H54 (cell line): ENCODE measurements at regions not wholly inside any gene's neighbourhood (a gene's known extent, or its start where the extent isn't known, plus 50 kb on each side); places are given as distances from the start of the nearest gene placed in this dataset.

Experiments
- DNase-seq: peaks from one replicate; pipeline ENCODE4 v3.0.0; 2011; ENCODE audit warnings: low spot score, mixed read lengths; ENCODE audit not compliant: insufficient read length
- FAIRE-seq: peaks from 3 replicates; lab custom pipeline; 2011; peaks lifted over from hg19 to GRCh38; lab: Jason Lieb, UNC
- POLR2A ChIP-seq: IDR thresholded peaks from 2 replicates; pipeline ENCODE4 v1.6.1; 2011; ENCODE audit warnings: low read depth, mild to moderate bottlenecking, low read length

DNA sequence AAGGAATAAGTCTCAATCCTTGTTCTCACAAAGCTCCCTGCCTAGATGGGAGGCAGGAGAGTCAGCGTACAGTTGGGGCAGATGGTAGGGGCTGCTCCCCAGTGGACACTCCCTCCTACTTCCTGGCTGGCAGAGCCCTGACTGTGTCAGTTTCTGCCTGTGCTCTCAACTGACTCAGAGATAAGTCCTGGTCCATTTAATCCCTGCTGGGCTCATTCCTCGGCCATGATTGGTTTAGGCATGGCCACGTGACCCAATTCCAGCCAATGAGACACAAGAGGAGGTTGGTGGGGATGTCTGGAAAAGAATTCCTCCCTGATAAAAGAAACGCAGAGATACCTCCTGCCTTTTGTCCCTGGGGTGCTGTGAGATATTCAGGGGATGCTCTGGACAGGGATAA lies 118.1 kb upstream of the SLC6A11 start:
- DNase-seq (no peak), FAIRE-seq (no peak)
- TF ChIP-seq POLR2A: no peak

DNA sequence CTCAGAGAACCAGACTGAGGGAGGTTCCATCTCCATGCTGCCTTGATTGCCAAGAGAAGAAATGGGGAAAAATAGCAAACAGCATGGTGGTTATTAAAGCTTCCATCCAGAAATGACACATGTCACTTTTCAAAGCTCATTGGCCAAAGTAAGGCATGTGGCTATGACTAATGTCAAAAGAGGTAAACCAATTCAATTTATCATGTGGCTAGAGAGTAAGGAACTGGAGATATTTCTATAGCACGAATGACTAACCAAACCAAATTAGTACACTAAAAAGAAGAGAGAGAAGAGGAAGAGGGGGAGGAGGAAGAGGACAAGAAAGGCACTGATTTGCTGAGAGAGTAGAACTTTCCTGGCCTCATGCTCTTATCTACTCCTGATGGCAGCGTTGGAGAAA lies 115.2 kb upstream of the SLC6A11 start:
- DNase-seq (no peak), FAIRE-seq (no peak)
- TF ChIP-seq POLR2A: no peak

DNA sequence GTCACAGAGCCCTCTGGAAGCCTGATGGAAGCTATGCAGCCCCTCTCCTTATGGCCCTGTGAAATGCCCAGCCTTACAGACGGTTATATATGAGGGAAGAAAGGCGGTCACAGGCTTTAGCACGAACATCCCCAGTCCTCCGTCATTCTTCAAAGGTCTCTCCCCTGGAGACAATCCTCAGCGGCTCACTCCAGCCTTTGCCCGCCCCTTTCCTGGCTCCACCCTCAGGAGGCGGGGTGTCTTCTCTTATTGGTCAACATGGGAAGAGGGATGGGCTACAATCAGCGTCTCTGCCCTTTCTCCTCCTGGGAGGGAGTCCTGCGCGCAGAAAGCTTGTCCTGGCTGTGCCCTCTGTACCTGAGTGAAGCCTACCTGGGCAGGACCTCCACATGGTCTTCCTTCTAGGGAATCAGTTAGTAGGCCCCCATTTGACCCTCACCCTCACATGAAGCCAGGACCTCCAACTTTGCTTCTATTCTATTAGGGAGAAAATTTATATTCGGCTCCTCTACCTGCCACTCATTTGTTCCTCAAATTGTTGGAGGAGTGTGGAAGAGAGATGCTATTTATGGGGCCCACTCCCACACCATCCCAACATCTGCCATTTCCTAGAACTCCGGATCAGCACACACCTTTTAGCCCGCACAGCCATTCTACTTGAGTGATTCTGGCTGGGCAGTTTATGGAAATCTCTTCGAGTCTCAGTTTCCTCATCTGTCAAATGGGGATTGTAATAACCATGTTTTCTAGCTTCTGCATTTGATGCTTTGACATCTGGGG lies 112.9 kb upstream of the SLC6A11 start:
- TF ChIP-seq POLR2A: no peak
- DNase-seq (no peak), FAIRE-seq (no peak)

DNA sequence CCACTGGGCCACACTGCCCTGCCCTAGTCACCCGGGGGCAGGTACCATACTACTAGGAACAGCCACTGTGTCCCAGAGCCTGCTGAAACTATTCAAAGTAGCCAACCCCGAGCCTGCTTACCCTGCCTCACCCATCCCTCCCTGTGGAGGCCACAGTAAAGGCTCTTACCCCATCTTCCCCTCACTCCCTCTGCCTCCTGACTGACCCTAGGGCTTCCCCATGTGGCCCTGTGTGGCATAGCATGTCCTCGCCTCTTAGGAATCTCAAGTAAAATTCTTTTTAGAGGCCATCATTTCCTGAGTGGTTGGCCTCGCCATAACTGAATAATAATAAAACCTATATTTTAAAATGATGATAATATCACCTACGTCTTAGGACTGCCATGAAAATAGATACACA lies 112.2 kb upstream of the SLC6A11 start:
- FAIRE-seq: no peak
- no peak for TF ChIP-seq POLR2A
- DNase-seq: peak; percentile 67

DNA sequence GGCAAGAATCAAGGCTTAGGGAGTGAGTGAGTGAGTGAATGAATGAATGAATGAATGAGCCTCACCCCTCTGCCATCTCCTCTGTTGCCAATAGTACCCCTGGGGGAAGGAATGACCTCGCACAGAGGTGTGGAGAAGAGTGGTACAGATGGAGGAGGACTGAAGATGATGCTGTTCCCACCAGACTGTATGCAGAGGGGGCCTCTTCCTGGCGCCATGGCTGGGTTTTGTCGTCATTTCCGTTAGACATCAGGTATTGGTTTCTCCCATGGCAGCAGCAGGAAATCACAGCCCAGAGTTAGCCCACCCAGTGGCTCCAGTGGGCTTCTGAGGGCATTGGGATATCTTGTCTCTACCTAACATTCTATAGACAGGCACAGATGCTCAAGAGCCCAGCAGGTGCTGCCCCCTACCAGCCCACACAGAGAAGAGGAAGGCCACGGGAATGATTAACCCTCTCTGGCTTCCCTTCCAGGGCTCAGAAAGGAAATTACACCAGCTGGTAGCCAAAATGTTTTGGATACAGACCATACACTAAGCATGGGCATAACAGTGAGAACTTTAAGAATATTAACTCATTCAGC lies 109.8 kb upstream of the SLC6A11 start:
- no peak for DNase-seq
- FAIRE-seq: no peak
- no peak for TF ChIP-seq POLR2A

DNA sequence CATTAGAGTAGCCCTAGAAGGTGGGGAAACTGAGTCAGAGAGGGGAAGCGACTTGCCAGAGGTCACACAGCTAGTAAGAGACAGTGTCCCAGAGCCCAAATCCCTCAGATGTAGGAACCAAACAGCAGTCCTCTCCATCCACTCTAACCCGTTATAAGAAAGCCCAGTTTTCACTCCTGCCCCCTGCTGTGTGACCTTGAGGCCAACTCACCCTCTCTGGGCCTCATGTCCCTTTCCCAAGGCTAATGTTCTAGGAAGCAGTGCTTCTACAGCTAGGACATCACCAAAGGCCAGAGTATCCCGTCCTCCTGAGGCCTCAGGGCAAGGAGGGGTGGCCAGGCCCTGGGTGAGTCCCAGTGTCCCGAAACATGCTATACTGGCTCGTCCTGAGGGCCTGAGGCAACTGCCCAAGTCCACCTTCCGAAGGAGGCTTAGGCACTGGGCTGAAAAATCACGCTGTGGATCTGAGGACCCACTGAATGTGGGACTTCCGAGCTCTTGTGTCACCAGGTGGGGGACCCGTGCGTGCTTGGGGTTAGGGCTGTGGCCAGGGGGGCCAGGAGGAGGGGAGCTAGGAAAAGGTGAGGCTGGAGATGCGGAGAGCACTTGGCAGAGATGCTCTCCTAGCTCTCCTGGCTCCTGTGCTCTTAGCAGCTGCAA lies 109.2 kb upstream of the SLC6A11 start:
- no peak for FAIRE-seq
- TF ChIP-seq POLR2A: no peak
- DNase-seq: no peak

DNA sequence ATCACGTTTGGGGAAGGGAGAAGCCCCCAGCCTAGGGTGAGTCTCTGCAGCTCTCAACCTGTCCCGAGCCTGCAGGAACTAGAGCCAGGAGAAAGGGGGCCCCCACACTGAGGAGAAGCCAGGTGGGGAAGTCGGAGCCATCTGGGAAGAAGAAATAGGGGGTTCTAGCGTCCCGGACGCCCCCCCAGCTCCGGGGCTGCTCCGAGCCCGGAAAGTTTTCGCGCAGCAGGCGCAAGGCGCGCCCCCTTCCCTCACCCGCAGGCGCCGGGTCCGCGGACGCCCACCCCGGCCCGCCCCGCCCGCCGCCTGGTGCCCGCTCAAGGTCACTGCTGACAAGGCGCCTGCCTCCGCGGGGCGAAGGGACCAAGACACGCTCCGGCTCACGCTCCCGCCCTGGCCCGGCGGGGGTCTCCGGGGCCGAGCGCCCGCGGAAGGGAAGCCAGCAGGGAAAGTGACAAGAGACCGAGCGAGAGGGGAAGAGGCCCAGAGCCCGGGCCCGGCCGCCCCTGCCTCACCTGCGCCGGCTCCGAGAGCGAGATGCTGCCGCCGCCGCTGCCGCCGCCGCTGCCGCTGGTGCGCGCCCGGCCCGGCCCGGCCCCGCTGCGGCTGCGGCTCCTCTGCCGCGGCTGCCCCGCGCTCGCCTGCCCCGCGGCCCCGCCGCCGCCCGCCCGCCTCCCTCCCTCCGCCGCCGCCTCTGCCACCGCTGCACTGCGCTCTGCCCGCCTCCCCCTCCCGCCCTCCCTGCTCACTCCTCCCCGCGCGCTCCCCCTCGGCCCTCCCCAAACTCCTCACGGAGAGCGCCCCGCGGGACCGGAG lies 108.4 kb upstream of the SLC6A11 start:
- DNase-seq (no peak), FAIRE-seq (no peak)
- no peak for TF ChIP-seq POLR2A

DNA sequence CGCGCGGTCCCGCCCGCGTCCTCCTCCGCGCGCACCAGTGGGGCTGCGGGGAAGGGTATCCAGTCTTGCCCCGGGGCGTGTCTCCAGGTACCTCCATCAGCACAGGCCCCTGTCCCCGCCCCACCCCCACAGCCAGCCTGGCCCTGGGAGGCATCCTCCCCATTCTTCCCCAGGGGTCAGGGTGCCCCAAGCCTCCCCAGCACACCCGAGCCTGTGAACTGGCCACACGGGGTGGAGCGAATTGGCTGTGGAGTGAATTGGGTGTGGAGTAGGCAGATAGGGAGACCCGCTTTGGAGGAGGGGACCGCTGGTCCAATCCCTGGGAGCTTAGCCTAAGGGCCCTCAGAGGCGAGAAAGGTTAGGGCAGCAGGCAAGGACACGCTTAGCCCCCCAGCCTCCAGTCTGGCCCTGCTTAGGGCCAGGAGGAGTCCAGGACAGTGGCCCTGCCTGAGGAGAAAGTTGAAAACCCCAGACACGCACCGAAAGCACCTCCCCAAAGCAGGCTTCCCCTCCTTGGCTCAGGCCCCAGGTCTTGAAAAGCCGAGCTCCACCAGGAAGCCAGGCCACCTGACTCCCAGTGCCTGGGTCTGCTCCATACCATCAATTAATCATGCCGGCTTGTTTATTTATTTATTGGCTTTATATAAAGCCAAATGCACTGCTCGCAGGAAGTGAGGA lies 107.7 kb upstream of the SLC6A11 start:
- FAIRE-seq: no peak
- no peak for TF ChIP-seq POLR2A
- DNase-seq: no peak

DNA sequence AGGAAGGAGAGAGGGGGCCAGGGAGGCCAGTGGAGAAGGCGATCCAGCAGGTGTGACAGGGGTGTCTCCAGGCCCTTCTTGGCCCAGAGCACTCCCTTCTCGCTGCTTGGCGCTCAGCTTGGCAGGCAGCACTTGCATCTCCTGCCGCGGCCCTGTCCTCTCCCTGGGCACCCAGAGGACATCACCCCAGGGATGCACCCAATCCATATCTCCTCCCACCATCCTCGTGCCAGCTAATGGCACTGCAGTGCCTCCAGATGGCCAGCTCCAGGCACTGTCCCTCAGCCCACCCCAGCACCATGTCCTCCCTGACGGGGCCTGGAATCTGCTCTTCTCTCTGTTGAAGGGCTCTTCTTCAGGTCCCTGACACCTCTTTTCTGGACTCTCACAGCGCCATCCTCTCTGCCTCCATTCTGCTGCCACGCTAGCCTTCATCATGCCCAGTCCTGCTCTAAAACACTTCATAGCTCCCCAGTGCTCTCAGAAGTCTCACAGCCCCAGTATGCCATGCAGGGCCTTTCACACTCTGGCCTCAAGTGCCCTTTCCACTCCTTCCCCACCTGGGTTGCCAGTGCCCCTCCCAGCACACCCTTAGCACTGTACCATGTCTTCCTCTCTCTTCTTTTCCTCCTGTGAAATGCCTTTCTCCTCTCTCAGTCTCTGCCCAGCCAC lies 106.8 kb upstream of the SLC6A11 start:
- DNase-seq: no peak
- TF ChIP-seq POLR2A: no peak
- FAIRE-seq: no peak

DNA sequence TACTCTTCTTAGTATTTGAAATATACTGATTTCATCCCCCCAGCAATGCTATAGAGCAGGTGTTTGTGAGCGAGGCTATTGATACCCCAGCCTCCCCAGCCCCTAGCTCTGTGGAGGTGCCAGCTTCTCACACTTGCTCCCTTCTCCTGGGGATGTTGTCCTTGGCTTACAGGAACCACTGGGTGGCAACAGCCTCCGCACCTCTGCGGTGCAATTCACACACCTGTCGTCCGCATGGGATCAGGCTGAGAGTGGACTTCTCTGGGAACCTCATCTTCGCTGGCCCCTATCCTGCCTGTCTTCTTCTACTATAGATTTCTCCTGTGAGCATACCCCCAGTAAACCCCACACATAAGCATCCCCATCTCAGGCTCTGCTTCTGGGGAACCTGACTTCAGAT lies 103.9 kb upstream of the SLC6A11 start:
- no peak for FAIRE-seq
- no peak for TF ChIP-seq POLR2A
- DNase-seq: no peak

DNA sequence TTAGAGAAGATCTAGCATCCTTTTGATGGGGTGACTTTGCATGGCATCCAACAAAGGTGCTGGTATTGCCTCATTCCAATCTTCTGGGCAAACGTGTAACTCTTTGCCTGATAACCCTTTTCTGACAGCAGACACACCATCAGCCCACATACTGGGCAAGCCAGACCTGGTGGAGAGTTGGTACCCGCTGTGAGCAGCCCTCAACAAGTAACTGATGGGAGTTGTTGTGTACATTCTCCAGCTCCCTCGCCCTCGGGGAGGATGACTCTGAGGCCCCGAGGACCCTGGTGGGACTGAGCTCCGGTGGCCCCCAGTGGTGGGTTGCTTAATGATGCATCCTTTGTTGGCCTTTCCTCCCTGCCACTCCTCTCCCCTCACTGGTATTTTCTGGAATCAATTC lies 102.4 kb upstream of the SLC6A11 start:
- no peak for FAIRE-seq
- no peak for TF ChIP-seq POLR2A
- DNase-seq: no peak

DNA sequence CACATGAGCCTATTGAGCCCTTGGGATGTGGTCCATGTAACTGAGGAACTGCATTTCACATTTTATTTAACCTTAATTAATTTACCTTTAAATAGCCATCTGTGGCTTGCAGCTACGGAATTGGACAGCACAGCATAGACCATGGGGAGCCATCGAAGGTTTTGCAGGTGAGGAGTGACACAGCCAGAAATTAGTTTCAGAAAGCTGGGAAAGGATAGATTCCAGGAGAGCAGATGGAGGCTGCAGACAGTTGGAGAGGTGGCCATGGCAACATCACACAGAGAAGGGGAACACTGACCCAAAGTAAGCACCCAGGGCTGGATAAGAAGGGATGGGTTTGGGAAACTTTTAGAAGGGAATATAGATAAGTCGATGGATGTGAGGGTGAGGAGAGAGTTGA lies 100.1 kb upstream of the SLC6A11 start:
- FAIRE-seq (no peak), DNase-seq (no peak)
- no peak for TF ChIP-seq POLR2A

DNA sequence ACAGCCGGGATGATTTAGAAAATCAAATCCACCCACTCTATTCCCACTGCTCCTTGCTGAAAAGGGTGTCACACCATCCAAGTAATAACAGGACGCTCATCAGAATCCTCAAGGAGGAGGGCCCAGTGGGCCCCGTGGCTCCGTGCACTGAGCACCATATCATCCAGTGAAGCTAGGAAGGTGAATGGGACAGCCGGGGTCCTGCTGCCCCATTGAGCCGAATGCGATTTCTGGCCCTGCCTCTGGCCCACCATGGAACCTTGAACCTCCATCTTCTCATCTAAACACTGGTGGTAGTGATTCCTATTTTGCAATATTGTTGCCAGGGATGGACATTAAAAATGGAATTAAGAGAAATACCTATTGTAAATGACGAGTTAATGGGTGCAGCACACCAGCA lies 99.1 kb upstream of the SLC6A11 start:
- no peak for TF ChIP-seq POLR2A
- no peak for FAIRE-seq

DNA sequence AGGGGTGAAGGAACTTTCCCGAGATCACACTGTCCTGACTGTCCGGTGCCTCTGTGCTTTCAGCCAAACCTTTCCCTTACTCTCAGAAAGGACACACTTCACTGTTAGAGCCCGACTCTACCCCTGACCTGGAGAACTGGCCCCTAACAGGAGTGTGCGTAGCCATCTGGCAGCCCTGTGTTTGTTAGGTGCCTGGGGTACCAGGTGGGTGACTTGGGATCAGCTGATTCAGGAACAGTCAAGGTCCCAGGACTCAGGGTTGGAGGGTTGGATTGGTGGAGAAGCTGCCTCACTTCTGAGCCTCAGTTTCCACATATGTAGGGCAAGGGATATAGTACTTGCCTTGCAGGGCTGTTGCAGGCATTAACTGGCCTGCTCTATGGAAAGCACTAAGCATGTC lies 98.3 kb upstream of the SLC6A11 start:
- no peak for FAIRE-seq
- TF ChIP-seq POLR2A: no peak
- DNase-seq: no peak

More for the DNA sequence above, 99.1 kb upstream of the SLC6A11 start:
- DNase-seq: no peak
